ENCODE measurements at regions not wholly inside any gene's neighbourhood (a gene's known extent, or its start where the extent isn't known, plus 50 kb on each side); places are given as distances from the start of the nearest gene placed in this dataset.

GRCh38 chr4:189769131-189769530, 171.5 kb upstream of the FRG1 start:
- no peaks in the 10 kb centered on the region for H3K36me3 Mint-ChIP-seq (ENCODE audit: unreplicated experiment)
- H3K9me3 Mint-ChIP-seq (ENCODE audit: unreplicated experiment) = peaks cover 16% of the 10 kb centered on the region
- no peak overlapping the region for H3K27ac Mint-ChIP-seq (ENCODE audit: unreplicated experiment)
- no peak for TF ChIP-seq CTCF (IDR thresholded peaks at IDR 0.05)
- H3K27me3 Mint-ChIP-seq (ENCODE audit: unreplicated experiment) = no peaks in the 10 kb centered on the region
- H3K4me1 Mint-ChIP-seq (ENCODE audit: unreplicated experiment) = no peaks in the 10 kb centered on the region
- DNase-seq (ENCODE audit: extremely low spot score, unreplicated experiment) = no peak
- H3K4me3 Mint-ChIP-seq (ENCODE audit: unreplicated experiment) = no peak overlapping the region

- Mint-ChIP-seq H3K36me3 (ENCODE audit: unreplicated experiment) (no peaks in the 10 kb centered on the region), H3K4me3 (ENCODE audit: unreplicated experiment) (no peak overlapping the region), H3K4me1 (ENCODE audit: unreplicated experiment) (no peaks in the 10 kb centered on the region), H3K9me3 (ENCODE audit: unreplicated experiment) (peaks cover 27% of the 10 kb centered on the region), H3K27me3 (ENCODE audit: unreplicated experiment) (no peaks in the 10 kb centered on the region), H3K27ac (ENCODE audit: unreplicated experiment) (no peak overlapping the region)
- no peak for TF ChIP-seq CTCF (IDR thresholded peaks at IDR 0.05)
- no peak for DNase-seq (ENCODE audit: extremely low spot score, unreplicated experiment)
Measured at GRCh38 chr4:189771696-189772361, 168.8 kb upstream of the FRG1 start.

- no peaks in the 10 kb centered on the region for H3K27me3 Mint-ChIP-seq (ENCODE audit: unreplicated experiment)
- H3K36me3 Mint-ChIP-seq (ENCODE audit: unreplicated experiment) = no peaks in the 10 kb centered on the region
- no peak overlapping the region for H3K27ac Mint-ChIP-seq (ENCODE audit: unreplicated experiment)
- no peak for DNase-seq (ENCODE audit: extremely low spot score, unreplicated experiment)
- peaks cover 33% of the 10 kb centered on the region for H3K9me3 Mint-ChIP-seq (ENCODE audit: unreplicated experiment)
- no peak for TF ChIP-seq CTCF (IDR thresholded peaks at IDR 0.05)
- H3K4me1 Mint-ChIP-seq (ENCODE audit: unreplicated experiment) = no peaks in the 10 kb centered on the region
- no peak overlapping the region for H3K4me3 Mint-ChIP-seq (ENCODE audit: unreplicated experiment)
Measured at GRCh38 chr4:189773909-189774308, 166.8 kb upstream of the FRG1 start.

- no peak for DNase-seq (ENCODE audit: extremely low spot score, unreplicated experiment)
- no peak overlapping the region for H3K27ac Mint-ChIP-seq (ENCODE audit: unreplicated experiment)
- no peaks in the 10 kb centered on the region for H3K27me3 Mint-ChIP-seq (ENCODE audit: unreplicated experiment)
- H3K9me3 Mint-ChIP-seq (ENCODE audit: unreplicated experiment) = peaks cover 55% of the 10 kb centered on the region
- H3K4me3 Mint-ChIP-seq (ENCODE audit: unreplicated experiment) = no peak overlapping the region
- TF ChIP-seq CTCF (IDR thresholded peaks at IDR 0.05) = no peak
- no peaks in the 10 kb centered on the region for H3K36me3 Mint-ChIP-seq (ENCODE audit: unreplicated experiment)
- H3K4me1 Mint-ChIP-seq (ENCODE audit: unreplicated experiment) = no peaks in the 10 kb centered on the region
Measured at GRCh38 chr4:189779281-189779980, 161.2 kb upstream of the FRG1 start.

GRCh38 chr4:189780391-189780790, 160.3 kb upstream of the FRG1 start:
- H3K9me3 Mint-ChIP-seq (ENCODE audit: unreplicated experiment) = peaks cover 49% of the 10 kb centered on the region
- H3K27ac Mint-ChIP-seq (ENCODE audit: unreplicated experiment) = no peak overlapping the region
- H3K4me3 Mint-ChIP-seq (ENCODE audit: unreplicated experiment) = no peak overlapping the region
- H3K36me3 Mint-ChIP-seq (ENCODE audit: unreplicated experiment) = no peaks in the 10 kb centered on the region
- no peaks in the 10 kb centered on the region for H3K4me1 Mint-ChIP-seq (ENCODE audit: unreplicated experiment)
- DNase-seq (ENCODE audit: extremely low spot score, unreplicated experiment) = no peak
- no peak for TF ChIP-seq CTCF (IDR thresholded peaks at IDR 0.05)
- no peaks in the 10 kb centered on the region for H3K27me3 Mint-ChIP-seq (ENCODE audit: unreplicated experiment)

All from osteocyte (in vitro differentiated cells).